GM19455 (cell line): ENCODE measurements at regions not wholly inside any gene's neighbourhood (a gene's known extent, or its start where the extent isn't known, plus 50 kb on each side); places are given as distances from the start of the nearest gene placed in this dataset.
"Not testable (repeated sequence)": the region's sequence is repeated elsewhere in the genome, so short reads cannot be mapped to it uniquely, and the experiment has no call there.

Source experiments
- ATAC-seq: cut with Tn5 transposase; IDR thresholded peaks from one replicate; pipeline ENCODE4 v1.9.1; 2021; ENCODE audit not compliant: unreplicated experiment

GRCh38 chr4:34279011-34279410 lies 1965.3 kb downstream of the ARAP2 start:
- ATAC-seq: no peak

GRCh38 chr4:34280131-34280530 lies 1964.2 kb downstream of the ARAP2 start:
- no peak for ATAC-seq

GRCh38 chr4:34281826-34282225 lies 1962.5 kb downstream of the ARAP2 start:
- ATAC-seq: no peak

- no peak for ATAC-seq
Observed at GRCh38 chr4:34289489-34289888, 1954.8 kb downstream of the ARAP2 start.

- ATAC-seq: no peak
Observed at GRCh38 chr4:34289962-34290361, 1954.4 kb downstream of the ARAP2 start.

- ATAC-seq: no peak
Observed at GRCh38 chr4:34293459-34293858, 1950.9 kb downstream of the ARAP2 start.

GRCh38 chr4:34309383-34309906 lies 1934.9 kb downstream of the ARAP2 start:
- no peak for ATAC-seq

- no peak for ATAC-seq
Observed at GRCh38 chr4:34318773-34319172, 1925.5 kb downstream of the ARAP2 start.

- ATAC-seq: no peak
Observed at GRCh38 chr4:34323549-34324320, 1920.6 kb downstream of the ARAP2 start.

- ATAC-seq: no peak
Observed at GRCh38 chr4:34328939-34329338, 1915.4 kb downstream of the ARAP2 start.

GRCh38 chr4:34335156-34335555 lies 1909.2 kb downstream of the ARAP2 start:
- not testable (repeated sequence) for ATAC-seq

- not testable (repeated sequence) for ATAC-seq
Observed at GRCh38 chr4:34335556-34335955, 1908.8 kb downstream of the ARAP2 start.

- no peak for ATAC-seq
Observed at GRCh38 chr4:34362654-34363053, 1881.7 kb downstream of the ARAP2 start.

- ATAC-seq: no peak
Observed at GRCh38 chr4:34363842-34364241, 1880.5 kb downstream of the ARAP2 start.

GRCh38 chr4:34365946-34366345 lies 1878.4 kb downstream of the ARAP2 start:
- no peak for ATAC-seq

GRCh38 chr4:34371676-34372075 lies 1872.6 kb downstream of the ARAP2 start:
- ATAC-seq: no peak

GRCh38 chr4:34372815-34373214 lies 1871.5 kb downstream of the ARAP2 start:
- ATAC-seq: no peak

GRCh38 chr4:34373456-34373855 lies 1870.9 kb downstream of the ARAP2 start:
- no peak for ATAC-seq

GRCh38 chr4:34412233-34412632 lies 1832.1 kb downstream of the ARAP2 start:
- no peak for ATAC-seq

GRCh38 chr4:34412911-34413310 lies 1831.4 kb downstream of the ARAP2 start:
- no peak for ATAC-seq

- ATAC-seq: no peak
Observed at GRCh38 chr4:34417160-34417559, 1827.2 kb downstream of the ARAP2 start.

- no peak for ATAC-seq
Observed at GRCh38 chr4:34419871-34420270, 1824.4 kb downstream of the ARAP2 start.
